ENCODE measurements at regions not wholly inside any gene's neighbourhood (a gene's known extent, or its start where the extent isn't known, plus 50 kb on each side); places are given as distances from the start of the nearest gene placed in this dataset.

DNA sequence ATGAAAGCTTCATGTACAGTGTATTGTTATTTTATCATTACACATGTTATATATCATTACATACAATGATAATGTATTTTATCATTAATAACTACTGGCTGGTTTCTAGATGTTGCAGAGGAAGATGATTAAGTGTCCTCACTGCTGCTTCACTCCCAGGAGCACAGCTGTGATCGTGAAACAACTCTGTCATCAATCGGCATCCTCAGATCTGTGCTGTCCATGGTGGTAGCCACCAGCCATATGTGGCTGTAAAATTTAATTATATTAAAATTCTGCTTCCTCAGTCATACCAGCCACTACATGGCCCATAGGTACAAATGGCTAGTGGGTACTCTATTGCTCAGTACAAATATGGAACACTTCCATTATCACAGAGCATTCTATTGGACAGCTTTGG, 379.4 kb upstream of the CFAP20DC start:
- H3K4me1 Mint-ChIP-seq (ENCODE audit: low read depth), result peaks cover 42% of the 10 kb centered on the region
- H3K36me3 Mint-ChIP-seq, result peaks cover 9% of the 10 kb centered on the region
- CTCF ChIA-PET, result interaction anchor here (0.6 kb wide), 1 partner anchor 285 kb away, joined by 3 read pairs; no protein-coding TSS in a partner anchor

DNA sequence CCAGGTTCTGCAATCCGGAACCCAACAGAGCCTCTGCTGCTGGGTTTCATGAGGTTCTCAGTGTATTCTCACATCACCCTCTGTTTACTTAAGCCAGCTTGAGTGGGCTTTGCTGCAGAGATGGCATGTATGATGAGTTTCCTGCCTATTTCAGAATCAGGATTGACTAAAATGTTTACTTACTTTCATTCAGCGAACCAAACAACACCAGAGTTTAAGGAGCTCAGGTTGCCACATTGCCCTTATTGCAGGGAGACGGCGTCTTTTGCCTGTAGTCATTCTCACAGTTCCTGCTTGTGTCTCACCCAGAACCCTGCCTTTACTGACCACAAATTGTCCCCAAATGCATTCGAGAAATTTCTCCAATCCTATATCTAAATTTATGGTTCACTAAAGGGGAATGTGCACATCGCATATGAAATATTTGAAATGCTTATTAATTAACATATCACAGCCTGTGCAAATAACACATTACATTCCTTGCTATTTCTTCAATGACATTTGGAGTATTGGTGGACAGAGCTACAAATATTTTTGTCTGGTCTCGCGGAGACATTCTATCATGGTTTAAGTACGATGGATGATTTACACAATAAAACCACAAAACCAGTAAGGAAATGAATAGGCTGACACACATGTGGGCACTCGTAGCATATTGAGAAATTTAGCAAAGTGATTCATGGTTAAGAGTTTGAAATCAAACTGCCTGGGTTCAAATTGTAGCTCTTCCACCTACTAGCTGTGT, 377.2 kb upstream of the CFAP20DC start:
- Mint-ChIP-seq H3K36me3 (no peaks in the 10 kb centered on the region), H3K27me3 (peaks cover 12% of the 10 kb centered on the region), H3K27ac (peak overlapping the region; percentile 33), H3K4me1 (ENCODE audit: low read depth) (peaks cover 64% of the 10 kb centered on the region), H3K9me3 (no peaks in the 10 kb centered on the region), H3K4me3 (no peak overlapping the region)
- ChIA-PET CTCF (interaction anchor here (0.6 to 3.5 kb wide), 8 partner anchors 29 to 148 kb away, joined by 3 to 10 read pairs (median 4); no protein-coding TSS in a partner anchor), POLR2A (interaction anchor here (0.8 to 2.2 kb wide), 3 partner anchors 9 to 139 kb away, joined by 3 to 11 read pairs (median 3); no protein-coding TSS in a partner anchor)
- intact Hi-C loops (cut with micrococcal nuclease), result loop anchor here (1.0 to 2.0 kb wide), 9 partner anchors 17 to 190 kb away; no protein-coding TSS in a partner anchor
- peak; percentile 22 for DNase-seq

More for the DNA sequence above, 379.4 kb upstream of the CFAP20DC start:
- Mint-ChIP-seq H3K4me3 (no peak overlapping the region), H3K27me3 (peaks cover 12% of the 10 kb centered on the region), H3K9me3 (peaks cover 16% of the 10 kb centered on the region), H3K27ac (no peak overlapping the region)
- intact Hi-C loops (cut with micrococcal nuclease), result no loop called here
- DNase-seq, result no peak
- POLR2A ChIA-PET, result no interaction called here

- POLR2A ChIA-PET, result interaction anchor here (1.1 to 2.6 kb wide), 3 partner anchors 25 to 40 kb away, joined by 3 to 6 read pairs (median 4); no protein-coding TSS in a partner anchor
- H3K4me1 Mint-ChIP-seq (ENCODE audit: low read depth), result peaks cover 69% of the 10 kb centered on the region
- intact Hi-C loops (cut with micrococcal nuclease), result loop anchor here (1.0 to 2.0 kb wide), 5 partner anchors 44 to 189 kb away; no protein-coding TSS in a partner anchor
- peak; percentile 79 for DNase-seq
- H3K27ac Mint-ChIP-seq, result peak overlapping the region; percentile 12
- H3K36me3 Mint-ChIP-seq, result no peaks in the 10 kb centered on the region
- no peak overlapping the region for H3K4me3 Mint-ChIP-seq
- peaks cover 12% of the 10 kb centered on the region for H3K27me3 Mint-ChIP-seq
- CTCF ChIA-PET, result interaction anchor here (1.1 to 3.5 kb wide), 4 partner anchors 17 to 40 kb away, joined by 3 to 10 read pairs (median 8); no protein-coding TSS in a partner anchor
- no peaks in the 10 kb centered on the region for H3K9me3 Mint-ChIP-seq
These were observed 376.1 kb upstream of the CFAP20DC start for GRCh38 chr3:59425942-59426341.

GRCh38 chr3:59425371-59425770, 375.5 kb upstream of the CFAP20DC start:
- no peak for DNase-seq
- H3K9me3 Mint-ChIP-seq, result no peaks in the 10 kb centered on the region
- no peaks in the 10 kb centered on the region for H3K36me3 Mint-ChIP-seq
- H3K27ac Mint-ChIP-seq, result peak overlapping the region; percentile 12
- POLR2A ChIA-PET, result interaction anchor here (0.7 to 2.6 kb wide), 4 partner anchors 20 to 40 kb away, joined by 3 to 6 read pairs (median 4); no protein-coding TSS in a partner anchor
- CTCF ChIA-PET, result interaction anchor here (1.1 to 3.5 kb wide), 4 partner anchors 17 to 39 kb away, joined by 3 to 10 read pairs (median 8); no protein-coding TSS in a partner anchor
- H3K4me3 Mint-ChIP-seq, result no peak overlapping the region
- H3K4me1 Mint-ChIP-seq (ENCODE audit: low read depth), result peaks cover 69% of the 10 kb centered on the region
- peaks cover 12% of the 10 kb centered on the region for H3K27me3 Mint-ChIP-seq
- intact Hi-C loops (cut with micrococcal nuclease), result no loop called here

DNA sequence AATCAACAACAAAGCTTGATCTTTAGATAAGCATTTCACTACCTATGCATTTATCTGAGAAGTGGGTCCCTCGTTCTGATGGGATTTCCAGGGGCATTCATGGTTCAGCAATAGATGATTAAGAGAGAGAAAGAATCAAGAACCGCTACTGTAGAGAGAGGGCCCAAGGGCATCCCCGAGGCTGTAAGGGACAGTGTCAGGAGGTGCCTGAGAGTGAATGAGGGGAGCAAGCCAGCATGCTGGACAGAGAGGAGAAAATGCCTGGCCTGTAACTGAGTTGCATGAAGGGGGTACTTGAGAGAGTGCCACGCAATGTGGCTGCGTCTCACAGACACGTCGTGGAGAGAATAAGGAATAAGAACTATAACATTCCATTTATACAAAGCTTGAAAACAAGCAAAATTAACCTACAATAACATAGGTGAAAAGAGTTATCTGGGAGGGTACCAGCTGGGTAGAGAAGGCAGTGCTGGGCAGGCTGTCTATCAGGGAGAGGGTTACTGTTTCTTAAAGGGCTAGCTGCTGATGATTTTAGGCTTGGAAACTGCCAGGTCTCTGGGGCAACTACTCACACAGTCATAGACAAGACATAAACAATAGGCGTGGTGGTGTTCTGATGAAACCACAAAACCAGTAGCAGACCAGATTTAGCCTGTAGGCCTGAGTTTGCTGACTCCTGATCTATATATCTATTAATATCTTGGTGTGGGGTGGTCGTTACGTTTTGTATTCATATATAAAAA, 374.6 kb upstream of the CFAP20DC start:
- H3K4me3 Mint-ChIP-seq, result no peak overlapping the region
- POLR2A ChIA-PET, result interaction anchor here (0.9 to 2.6 kb wide), 4 partner anchors 27 to 142 kb away, joined by 3 to 6 read pairs (median 4); no protein-coding TSS in a partner anchor
- DNase-seq, result peak; percentile 28
- H3K27ac Mint-ChIP-seq, result no peak overlapping the region
- intact Hi-C loops (cut with micrococcal nuclease), result loop anchor here (1.0 kb wide), 1 partner anchor 142 kb away; no protein-coding TSS in a partner anchor
- peaks cover 14% of the 10 kb centered on the region for H3K27me3 Mint-ChIP-seq
- peaks cover 69% of the 10 kb centered on the region for H3K4me1 Mint-ChIP-seq (ENCODE audit: low read depth)
- H3K36me3 Mint-ChIP-seq, result no peaks in the 10 kb centered on the region
- CTCF ChIA-PET, result interaction anchor here (1.1 to 3.5 kb wide), 4 partner anchors 20 to 38 kb away, joined by 3 to 10 read pairs (median 8); no protein-coding TSS in a partner anchor
- H3K9me3 Mint-ChIP-seq, result no peaks in the 10 kb centered on the region

- H3K27me3 Mint-ChIP-seq, result peaks cover 13% of the 10 kb centered on the region
- no peak overlapping the region for H3K27ac Mint-ChIP-seq
- no peak for DNase-seq
- ChIA-PET POLR2A (interaction anchor here (0.9 to 2.6 kb wide), 3 partner anchors 28 to 143 kb away, joined by 3 to 6 read pairs (median 3); no protein-coding TSS in a partner anchor), CTCF (interaction anchor here (1.1 to 3.5 kb wide), 3 partner anchors 29 to 37 kb away, joined by 3 to 10 read pairs (median 10); no protein-coding TSS in a partner anchor)
- H3K9me3 Mint-ChIP-seq, result no peaks in the 10 kb centered on the region
- intact Hi-C loops (cut with micrococcal nuclease), result loop anchor here (1.0 to 2.0 kb wide), 2 partner anchors 111 to 143 kb away; no protein-coding TSS in a partner anchor
- no peaks in the 10 kb centered on the region for H3K36me3 Mint-ChIP-seq
- H3K4me3 Mint-ChIP-seq, result no peak overlapping the region
- peaks cover 69% of the 10 kb centered on the region for H3K4me1 Mint-ChIP-seq (ENCODE audit: low read depth)
These were observed 373.9 kb upstream of the CFAP20DC start for GRCh38 chr3:59423707-59424106.

- ChIA-PET CTCF (interaction anchor here (0.7 to 1.0 kb wide), 2 partner anchors 23 to 35 kb away, joined by 3 read pairs; no protein-coding TSS in a partner anchor), POLR2A (interaction anchor here (0.7 to 1.1 kb wide), 4 partner anchors 22 to 105 kb away, joined by 4 to 7 read pairs (median 5); no protein-coding TSS in a partner anchor)
- H3K27ac Mint-ChIP-seq, result no peak overlapping the region
- DNase-seq, result no peak
- no peaks in the 10 kb centered on the region for H3K9me3 Mint-ChIP-seq
- H3K4me3 Mint-ChIP-seq, result no peak overlapping the region
- H3K4me1 Mint-ChIP-seq (ENCODE audit: low read depth), result peaks cover 56% of the 10 kb centered on the region
- peaks cover 10% of the 10 kb centered on the region for H3K27me3 Mint-ChIP-seq
- no peaks in the 10 kb centered on the region for H3K36me3 Mint-ChIP-seq
- intact Hi-C loops (cut with micrococcal nuclease), result loop anchor here (1.0 to 2.0 kb wide), 5 partner anchors 22 to 137 kb away; no protein-coding TSS in a partner anchor
These were observed 372.5 kb upstream of the CFAP20DC start for GRCh38 chr3:59422312-59422711.

GRCh38 chr3:59418836-59419235, 369.0 kb upstream of the CFAP20DC start:
- ChIA-PET CTCF (interaction anchor here (0.9 to 1.3 kb wide), 2 partner anchors 15 to 22 kb away, joined by 3 to 5 read pairs; no protein-coding TSS in a partner anchor), POLR2A (no interaction called here)
- DNase-seq, result no peak
- Mint-ChIP-seq H3K27ac (no peak overlapping the region), H3K36me3 (no peaks in the 10 kb centered on the region), H3K9me3 (no peaks in the 10 kb centered on the region), H3K4me1 (ENCODE audit: low read depth) (peaks cover 23% of the 10 kb centered on the region), H3K4me3 (no peak overlapping the region), H3K27me3 (peaks cover 7% of the 10 kb centered on the region)
- intact Hi-C loops (cut with micrococcal nuclease), result no loop called here

- H3K4me1 Mint-ChIP-seq (ENCODE audit: low read depth), result peaks cover 9% of the 10 kb centered on the region
- ChIA-PET POLR2A (no interaction called here), CTCF (no interaction called here)
- H3K9me3 Mint-ChIP-seq, result no peaks in the 10 kb centered on the region
- no peak overlapping the region for H3K27ac Mint-ChIP-seq
- intact Hi-C loops (cut with micrococcal nuclease), result no loop called here
- DNase-seq, result no peak
- peaks cover 4% of the 10 kb centered on the region for H3K27me3 Mint-ChIP-seq
- H3K4me3 Mint-ChIP-seq, result no peak overlapping the region
- no peaks in the 10 kb centered on the region for H3K36me3 Mint-ChIP-seq
These were observed 362.7 kb upstream of the CFAP20DC start for GRCh38 chr3:59412516-59412915.

DNA sequence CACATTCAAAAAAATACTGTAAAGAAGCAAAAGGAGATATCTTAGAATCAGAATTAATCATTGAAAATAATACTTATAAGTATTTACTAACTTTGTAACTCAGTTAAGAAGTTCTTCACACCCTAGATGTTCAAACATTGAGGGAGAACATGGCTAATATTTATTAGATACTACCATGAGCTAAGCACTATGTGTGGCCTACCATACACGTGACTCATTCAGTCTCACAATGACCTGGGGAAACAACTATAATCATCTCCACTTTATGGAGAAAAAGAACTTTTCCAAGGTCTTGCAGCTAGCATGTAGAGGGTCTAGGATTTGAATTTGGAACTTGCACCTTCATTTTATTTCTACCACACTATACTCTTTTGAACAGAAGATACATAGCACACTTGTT, 361.9 kb upstream of the CFAP20DC start:
- CTCF ChIA-PET, result interaction anchor here (0.7 kb wide), 1 partner anchor 32 kb away, joined by 3 read pairs; no protein-coding TSS in a partner anchor

GRCh38 chr3:59411186-59411585, 361.4 kb upstream of the CFAP20DC start:
- no peak for DNase-seq
- Mint-ChIP-seq H3K36me3 (no peaks in the 10 kb centered on the region), H3K4me1 (ENCODE audit: low read depth) (peaks cover 19% of the 10 kb centered on the region), H3K9me3 (no peaks in the 10 kb centered on the region), H3K4me3 (no peak overlapping the region), H3K27me3 (no peaks in the 10 kb centered on the region), H3K27ac (no peak overlapping the region)
- POLR2A ChIA-PET, result no interaction called here
- intact Hi-C loops (cut with micrococcal nuclease), result no loop called here
- CTCF ChIA-PET, result interaction anchor here (0.7 kb wide), 1 partner anchor 32 kb away, joined by 3 read pairs; no protein-coding TSS in a partner anchor

More for the DNA sequence above, 361.9 kb upstream of the CFAP20DC start:
- intact Hi-C loops (cut with micrococcal nuclease), result no loop called here
- H3K36me3 Mint-ChIP-seq, result no peaks in the 10 kb centered on the region
- POLR2A ChIA-PET, result no interaction called here
- no peaks in the 10 kb centered on the region for H3K9me3 Mint-ChIP-seq
- no peak overlapping the region for H3K27ac Mint-ChIP-seq
- no peak overlapping the region for H3K4me3 Mint-ChIP-seq
- H3K4me1 Mint-ChIP-seq (ENCODE audit: low read depth), result peaks cover 17% of the 10 kb centered on the region
- no peak for DNase-seq
- peaks cover 1% of the 10 kb centered on the region for H3K27me3 Mint-ChIP-seq
